ENCODE measurements at regions not wholly inside any gene's neighbourhood (a gene's known extent, or its start where the extent isn't known, plus 50 kb on each side); places are given as distances from the start of the nearest gene placed in this dataset.

DNA sequence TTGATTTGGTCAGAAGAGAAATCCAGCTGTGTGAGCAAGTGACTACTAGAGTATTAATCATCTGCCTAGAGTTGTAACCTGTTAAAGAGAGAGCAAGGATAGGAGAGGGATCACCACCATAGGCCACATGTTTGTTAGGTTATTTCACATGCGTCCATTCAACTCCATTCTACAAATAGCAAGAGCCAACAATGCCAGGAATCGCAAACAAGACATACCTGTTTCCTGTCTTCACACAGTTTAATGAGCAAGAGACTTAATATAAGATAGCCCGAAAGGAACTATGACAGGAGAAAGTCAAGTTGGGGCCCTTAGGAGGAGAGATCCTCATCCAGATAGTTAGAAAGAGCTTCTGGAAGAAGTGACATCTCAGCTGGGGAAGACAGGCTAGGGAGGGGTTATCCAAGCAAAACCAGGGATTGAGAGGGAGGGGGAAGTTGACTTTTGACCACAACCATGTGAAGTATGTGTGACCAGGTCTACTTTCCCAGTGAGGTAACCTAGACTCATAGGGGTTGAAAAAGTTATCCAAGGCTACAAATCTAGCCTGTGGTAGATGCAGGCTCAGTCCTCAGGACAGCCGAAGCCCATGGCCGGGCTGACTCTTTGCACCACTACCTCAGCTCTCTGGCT is 147.4 kb downstream of the ALDH8A1 start:
- H3K27me3 ChIP-seq (replicated peaks; ENCODE audit: insufficient read depth, low read length) = no peaks in the 10 kb centered on the region
- no peaks in the 10 kb centered on the region for H3K36me3 ChIP-seq (replicated peaks; ENCODE audit: insufficient read depth, low read length)
- no peaks in the 10 kb centered on the region for H3K9me3 ChIP-seq (replicated peaks; ENCODE audit: insufficient read depth, low read length)
- no peak for TF ChIP-seq EZH2 (optimal IDR thresholded peaks at IDR 0.05; ENCODE audit: low read depth, low read length)
- TF ChIP-seq EZH2phosphoT487 (IDR thresholded peaks at IDR 0.05; ENCODE audit: low read length) = no peak
- TF ChIP-seq CTCF (IDR thresholded peaks at IDR 0.05; ENCODE audit: low read length) = no peak
- no peak overlapping the region for H3K4me2 ChIP-seq (ENCODE audit: low read depth, low read length)
- H3K9ac ChIP-seq (ENCODE audit: low read length) = no peak overlapping the region
- no peak for DNase-seq
- H3K9me2 ChIP-seq (replicated peaks; ENCODE audit: insufficient read depth, low read length) = no peaks in the 10 kb centered on the region
- no peak overlapping the region for H3K27ac ChIP-seq (ENCODE audit: low read length)
- no peaks in the 10 kb centered on the region for H3F3A ChIP-seq (ENCODE audit: insufficient read depth, low read length)
- no peak overlapping the region for H3K4me3 ChIP-seq (ENCODE audit: low read length)
- H3K4me1 ChIP-seq (ENCODE audit: low read length) = no peaks in the 10 kb centered on the region
- no peak overlapping the region for H2AFZ ChIP-seq (ENCODE audit: low read length)
- no peaks in the 10 kb centered on the region for H4K20me1 ChIP-seq (ENCODE audit: insufficient read depth, low read length)
- H3K79me2 ChIP-seq (ENCODE audit: low read length) = no peaks in the 10 kb centered on the region

DNA sequence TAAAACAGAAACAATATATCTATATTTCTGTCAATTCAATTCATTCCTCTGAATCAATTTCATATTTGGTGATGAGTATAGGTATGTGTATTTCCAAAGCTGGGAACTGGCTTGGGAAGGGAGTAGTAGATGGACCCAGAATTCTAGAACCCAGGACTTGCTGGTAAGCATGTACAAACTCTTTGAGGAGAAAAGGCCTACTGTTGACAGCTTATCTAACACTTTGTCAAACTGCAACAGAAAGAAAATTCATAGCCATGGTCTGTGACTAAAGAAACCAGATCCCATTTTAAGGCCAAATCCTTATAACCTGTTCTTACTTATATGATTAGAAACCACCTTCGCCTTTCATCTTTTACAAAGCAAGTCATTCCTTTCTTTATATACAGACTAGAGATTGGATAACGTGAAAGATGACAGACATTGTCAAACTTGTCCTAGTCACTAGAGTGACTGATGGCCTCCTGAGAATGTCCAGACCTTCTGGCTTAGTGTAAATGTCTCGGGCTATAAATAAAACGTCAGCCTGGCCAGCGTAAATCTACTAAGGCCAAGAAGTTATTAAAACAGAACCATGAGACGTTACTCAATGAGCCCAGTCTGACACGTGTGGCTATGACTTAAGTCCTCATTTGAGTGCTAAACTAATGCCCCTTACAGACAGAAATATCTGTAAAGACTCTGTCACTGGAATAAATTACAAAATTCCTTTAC is 152.3 kb downstream of the ALDH8A1 start:
- Histone ChIP-seq H3K9ac (ENCODE audit: low read length) (no peak overlapping the region), H3K4me3 (ENCODE audit: low read length) (no peak overlapping the region), H4K20me1 (ENCODE audit: insufficient read depth, low read length) (no peaks in the 10 kb centered on the region), H3K9me3 (replicated peaks; ENCODE audit: insufficient read depth, low read length) (no peaks in the 10 kb centered on the region), H3K9me2 (replicated peaks; ENCODE audit: insufficient read depth, low read length) (no peaks in the 10 kb centered on the region), H3K27me3 (replicated peaks; ENCODE audit: insufficient read depth, low read length) (no peaks in the 10 kb centered on the region), H3K27ac (ENCODE audit: low read length) (no peak overlapping the region), H3K4me1 (ENCODE audit: low read length) (no peaks in the 10 kb centered on the region), H2AFZ (ENCODE audit: low read length) (no peak overlapping the region), H3K4me2 (ENCODE audit: low read depth, low read length) (no peak overlapping the region), H3K79me2 (ENCODE audit: low read length) (no peaks in the 10 kb centered on the region), H3F3A (ENCODE audit: insufficient read depth, low read length) (no peaks in the 10 kb centered on the region), H3K36me3 (replicated peaks; ENCODE audit: insufficient read depth, low read length) (no peaks in the 10 kb centered on the region)
- no peak for DNase-seq
- TF ChIP-seq CTCF (IDR thresholded peaks at IDR 0.05; ENCODE audit: low read length) (no peak), EZH2 (optimal IDR thresholded peaks at IDR 0.05; ENCODE audit: low read depth, low read length) (no peak), EZH2phosphoT487 (IDR thresholded peaks at IDR 0.05; ENCODE audit: low read length) (no peak)

GRCh38 chr6:134795691-134796090 is 154.2 kb downstream of the ALDH8A1 start:
- H4K20me1 ChIP-seq (ENCODE audit: insufficient read depth, low read length) = no peaks in the 10 kb centered on the region
- TF ChIP-seq EZH2phosphoT487 (IDR thresholded peaks at IDR 0.05; ENCODE audit: low read length) (no peak), CTCF (IDR thresholded peaks at IDR 0.05; ENCODE audit: low read length) (no peak), EZH2 (optimal IDR thresholded peaks at IDR 0.05; ENCODE audit: low read depth, low read length) (no peak)

More at GRCh38 chr6:134795691-134796090, 154.2 kb downstream of the ALDH8A1 start:
- no peak for DNase-seq
- Histone ChIP-seq H3K4me2 (ENCODE audit: low read depth, low read length) (no peak overlapping the region), H3K27me3 (replicated peaks; ENCODE audit: insufficient read depth, low read length) (no peaks in the 10 kb centered on the region), H3K4me1 (ENCODE audit: low read length) (no peaks in the 10 kb centered on the region), H2AFZ (ENCODE audit: low read length) (no peak overlapping the region), H3K27ac (ENCODE audit: low read length) (no peak overlapping the region), H3F3A (ENCODE audit: insufficient read depth, low read length) (no peaks in the 10 kb centered on the region), H3K9me3 (replicated peaks; ENCODE audit: insufficient read depth, low read length) (no peaks in the 10 kb centered on the region), H3K9me2 (replicated peaks; ENCODE audit: insufficient read depth, low read length) (no peaks in the 10 kb centered on the region), H3K79me2 (ENCODE audit: low read length) (no peaks in the 10 kb centered on the region), H3K9ac (ENCODE audit: low read length) (no peak overlapping the region), H3K36me3 (replicated peaks; ENCODE audit: insufficient read depth, low read length) (no peaks in the 10 kb centered on the region), H3K4me3 (ENCODE audit: low read length) (no peak overlapping the region)
